Activated CD8-positive, alpha-beta memory T cell treated with anti-CD3 and anti-CD28 coated beads for 4 hours (primary cell): ENCODE measurements at regions not wholly inside any gene's neighbourhood (a gene's known extent, or its start where the extent isn't known, plus 50 kb on each side); places are given as distances from the start of the nearest gene placed in this dataset.

Experiments
- DNase-seq, 2 donors: peaks; one replicate each; pipeline ENCODE4 v3.0.0-alpha.2; 2020; ENCODE audit warnings: low read depth in 2 of 2

GRCh38 chr13:75945841-75946482 is 309.8 kb downstream of the LMO7 start:
- no peak for DNase-seq

GRCh38 chr13:75938811-75939560 is 302.9 kb downstream of the LMO7 start:
- no peak for DNase-seq

- DNase-seq = no peak
These were observed 300.7 kb downstream of the LMO7 start for GRCh38 chr13:75936791-75937190.

- DNase-seq = no peak
These were observed 299.7 kb downstream of the LMO7 start for GRCh38 chr13:75935805-75936204.

GRCh38 chr13:75934889-75935288 is 298.8 kb downstream of the LMO7 start:
- DNase-seq = no peak

- DNase-seq = no peak
These were observed 296.5 kb downstream of the LMO7 start for GRCh38 chr13:75932636-75933035.

- DNase-seq = no peak
These were observed 295.0 kb downstream of the LMO7 start for GRCh38 chr13:75931116-75931515.

- no peak for DNase-seq
These were observed 292.9 kb downstream of the LMO7 start for GRCh38 chr13:75929076-75929475.

GRCh38 chr13:75927183-75927669 is 291.1 kb downstream of the LMO7 start:
- no peak for DNase-seq

- DNase-seq = no peak
These were observed 284.4 kb downstream of the LMO7 start for GRCh38 chr13:75920536-75920935.

- DNase-seq = no peak
These were observed 283.6 kb downstream of the LMO7 start for GRCh38 chr13:75919660-75920199.

- DNase-seq = no peak
These were observed 278.9 kb downstream of the LMO7 start for GRCh38 chr13:75915066-75915465.

- DNase-seq = no peak
These were observed 277.8 kb downstream of the LMO7 start for GRCh38 chr13:75913925-75914324.

GRCh38 chr13:75910591-75910990 is 274.5 kb downstream of the LMO7 start:
- DNase-seq = no peak
